HepG2 (cell line): ENCODE measurements at regions not wholly inside any gene's neighbourhood (a gene's known extent, or its start where the extent isn't known, plus 50 kb on each side); places are given as distances from the start of the nearest gene placed in this dataset.

Source experiments
- ATAC-seq: fragments of 200-7000 bp; cut with Tn5 transposase; 3 replicates; pipeline ENCODE4 v1.9.1; 2020; ENCODE audit warnings: mild to moderate bottlenecking, moderate library complexity
- BruUV-seq: library from RNA; stranded (reverse); fragments of 400-500 nt; replicated peaks from 2 replicates; lab custom pipeline; 2021; lab: Mats Ljungman, UMichigan
- CTCF ChIA-PET: fragments of 300-600 bp; formaldehyde crosslinking; extraction: SDS; loops from one replicate; lab custom pipeline; 2021; ENCODE audit warnings: low total read pairs, inconsistent platforms, low intra/inter-chr PET ratio; lab: Yijun Ruan, JAX
- POLR2A ChIA-PET: fragments of 350-600 bp; sonication (Branson Sonifier 250); formaldehyde crosslinking; loops from one replicate; lab custom pipeline; 2020; ENCODE audit warnings: antibody characterized with exemption, inconsistent platforms; lab: Yijun Ruan, JAX
- DNase-seq: peaks from one replicate; pipeline ENCODE4 v3.0.0-alpha.2; 2015; ENCODE audit warnings: low spot score
- FAIRE-seq: peaks from 3 replicates; lab custom pipeline; 2011; peaks lifted over from hg19 to GRCh38; lab: Jason Lieb, UNC
- H2AFZ ChIP-seq: one replicate; pipeline ENCODE4 v1.6.1; 2011; ENCODE audit warnings: low read length, inconsistent platforms
- H3K27ac ChIP-seq: fragments of 300-600 bp; 3 replicates; pipeline ENCODE4 v1.8.0; 2011; ENCODE audit warnings: mixed run types, mild to moderate bottlenecking, mixed read lengths, low read length, inconsistent platforms; ENCODE audit not compliant: insufficient read depth; ENCODE audit errors: extremely low read length
- H3K27me3 ChIP-seq, 2 experiments: fragments of 200-600 bp in 1 of 2; 2 replicates in 1 of 2; 3 replicates in 1 of 2; pipeline versions ENCODE4 v1.6.0 to v1.8.0; 2011; ENCODE audit warnings: low read length in 2 of 2, mild to moderate bottlenecking in 2 of 2, moderate library complexity in 2 of 2, inconsistent platforms in 1 of 2; ENCODE audit not compliant: insufficient read depth in 2 of 2, control insufficient read depth in 1 of 2
- H3K36me3 ChIP-seq, 2 experiments: fragments of 200-600 bp in 1 of 2; replicated peaks in 1 of 2; 2 replicates in 1 of 2; 3 replicates in 1 of 2; pipeline versions ENCODE4 v1.5.1 to v1.8.0; 2011; ENCODE audit warnings: low read length in 2 of 2, inconsistent platforms in 1 of 2; ENCODE audit not compliant: insufficient read depth in 2 of 2, control insufficient read depth in 1 of 2
- H3K4me1 ChIP-seq: 2 replicates; pipeline ENCODE4 v1.5.1; 2012; ENCODE audit warnings: low read length, inconsistent platforms; ENCODE audit not compliant: insufficient read depth
- H3K4me2 ChIP-seq: 2 replicates; pipeline ENCODE4 v1.6.0; 2011; ENCODE audit warnings: low read depth, low read length, inconsistent platforms
- H3K4me3 ChIP-seq, 3 experiments: fragments of 200-600 bp in 1 of 3; sonication (generic), shearing (Covaris generic) in 1 of 3; replicated peaks in 1 of 3; 2 replicates each; pipeline ENCODE4 v1.5.1; 2011 to 2016; ENCODE audit warnings: low read length in 3 of 3, inconsistent platforms in 2 of 3, low read depth in 2 of 3, mild to moderate bottlenecking in 2 of 3, control low read depth in 1 of 3, mixed read lengths in 1 of 3; ENCODE audit not compliant: insufficient read depth in 1 of 3
- H3K79me2 ChIP-seq: one replicate; pipeline ENCODE4 v1.6.1; 2011; ENCODE audit warnings: low read length, inconsistent platforms; ENCODE audit not compliant: insufficient read depth
- H3K9ac ChIP-seq: 2 replicates; pipeline ENCODE4 v1.6.0; 2011; ENCODE audit warnings: mild to moderate bottlenecking, low read depth, low read length, inconsistent platforms; ENCODE audit not compliant: insufficient read depth
- H3K9me3 ChIP-seq: 2 replicates; pipeline ENCODE4 v1.5.1; 2012; ENCODE audit warnings: mild to moderate bottlenecking, low read length
- H4K20me1 ChIP-seq: 2 replicates; pipeline ENCODE4 v1.6.0; 2011; ENCODE audit warnings: inconsistent platforms, mild to moderate bottlenecking, low read length, moderate library complexity; ENCODE audit not compliant: insufficient read depth
- SIX4 ChIP-seq: sonication (generic); formaldehyde crosslinking; IDR thresholded peaks from 2 replicates; pipeline ENCODE4 v1.4.0; 2020; ENCODE audit warnings: missing genetic modification reagents
- TBL1XR1 ChIP-seq: fragments of 150-350 bp; IDR thresholded peaks from 2 replicates; pipeline ENCODE4 v1.6.1; 2014; ENCODE audit warnings: borderline replicate concordance, low read length; ENCODE audit not compliant: partially characterized antibody
- ZBTB42 ChIP-seq: sonication (generic); formaldehyde crosslinking; IDR thresholded peaks from 2 replicates; pipeline ENCODE4 v1.5.0; 2020; ENCODE audit warnings: mild to moderate bottlenecking, missing genetic modification reagents
- ZNF24 ChIP-seq: fragments of 450-650 bp; IDR thresholded peaks from 2 replicates; pipeline ENCODE4 v1.6.1; 2017; ENCODE audit warnings: antibody characterized with exemption, mild to moderate bottlenecking
- ZNF430 ChIP-seq: sonication (generic); formaldehyde crosslinking; IDR thresholded peaks from 2 replicates; pipeline ENCODE4 v1.9.0; 2021; ENCODE audit warnings: mild to moderate bottlenecking, missing genetic modification reagents
- ZNF441 ChIP-seq: sonication (generic); formaldehyde crosslinking; IDR thresholded peaks from 2 replicates; pipeline ENCODE4 v1.7.0; 2021; ENCODE audit warnings: missing genetic modification reagents, borderline replicate concordance
- ZNF703 ChIP-seq: sonication (generic); formaldehyde crosslinking; IDR thresholded peaks from 2 replicates; pipeline ENCODE4 v1.5.1; 2020; ENCODE audit warnings: missing genetic modification reagents, mild to moderate bottlenecking, moderate library complexity, borderline replicate concordance
- ZNF737 ChIP-seq: sonication (generic); formaldehyde crosslinking; IDR thresholded peaks from 2 replicates; pipeline ENCODE4 v1.5.0; 2020; ENCODE audit warnings: missing genetic modification reagents, mild to moderate bottlenecking, borderline replicate concordance
- ZNF768 ChIP-seq: sonication (generic); formaldehyde crosslinking; IDR thresholded peaks from 2 replicates; pipeline ENCODE4 v1.4.0; 2020; ENCODE audit warnings: missing genetic modification reagents
- ZSCAN31 ChIP-seq: sonication (generic); formaldehyde crosslinking; IDR thresholded peaks from 2 replicates; pipeline ENCODE4 v1.5.0; 2020; ENCODE audit warnings: low read depth, mild to moderate bottlenecking, missing genetic modification reagents
- WGBS: methylation state at CpG from one replicate; pipeline ENCODE4 v1.1.6; 2017; ENCODE audit warnings: low lambda C conversion rate; 5-methylcytosine and 5-hydroxymethylcytosine counted together
- in situ Hi-C: cut with HindIII; loops from 2 replicates; pipeline ENCODE4 v1.10.0; 2017; ENCODE audit warnings: low pct_unique_long_range_greater_than_20kb; ENCODE audit not compliant: extremely low pct_ligation_motif_present
- intact Hi-C: fragments of 100-400 bp; cut with micrococcal nuclease; formaldehyde crosslinking; loops from one replicate; pipeline ENCODE4 v1.10.0; 2022; ENCODE audit not compliant: unreplicated experiment
- TF ChIP-seq, protein P1 (sequence below): sonication (generic); formaldehyde crosslinking; IDR thresholded peaks from 2 replicates; pipeline ENCODE4 v1.4.0; 2020; ENCODE audit warnings: missing genetic modification reagents
- TF ChIP-seq, protein P2 (sequence below): sonication (generic); formaldehyde crosslinking; IDR thresholded peaks from 2 replicates; pipeline ENCODE4 v1.4.0; 2020; ENCODE audit warnings: missing genetic modification reagents
- TF ChIP-seq, protein P3 (sequence below): sonication (generic); formaldehyde crosslinking; IDR thresholded peaks from 2 replicates; pipeline ENCODE4 v1.5.1; 2020; ENCODE audit warnings: mild to moderate bottlenecking, missing genetic modification reagents, moderate library complexity

DNA sequence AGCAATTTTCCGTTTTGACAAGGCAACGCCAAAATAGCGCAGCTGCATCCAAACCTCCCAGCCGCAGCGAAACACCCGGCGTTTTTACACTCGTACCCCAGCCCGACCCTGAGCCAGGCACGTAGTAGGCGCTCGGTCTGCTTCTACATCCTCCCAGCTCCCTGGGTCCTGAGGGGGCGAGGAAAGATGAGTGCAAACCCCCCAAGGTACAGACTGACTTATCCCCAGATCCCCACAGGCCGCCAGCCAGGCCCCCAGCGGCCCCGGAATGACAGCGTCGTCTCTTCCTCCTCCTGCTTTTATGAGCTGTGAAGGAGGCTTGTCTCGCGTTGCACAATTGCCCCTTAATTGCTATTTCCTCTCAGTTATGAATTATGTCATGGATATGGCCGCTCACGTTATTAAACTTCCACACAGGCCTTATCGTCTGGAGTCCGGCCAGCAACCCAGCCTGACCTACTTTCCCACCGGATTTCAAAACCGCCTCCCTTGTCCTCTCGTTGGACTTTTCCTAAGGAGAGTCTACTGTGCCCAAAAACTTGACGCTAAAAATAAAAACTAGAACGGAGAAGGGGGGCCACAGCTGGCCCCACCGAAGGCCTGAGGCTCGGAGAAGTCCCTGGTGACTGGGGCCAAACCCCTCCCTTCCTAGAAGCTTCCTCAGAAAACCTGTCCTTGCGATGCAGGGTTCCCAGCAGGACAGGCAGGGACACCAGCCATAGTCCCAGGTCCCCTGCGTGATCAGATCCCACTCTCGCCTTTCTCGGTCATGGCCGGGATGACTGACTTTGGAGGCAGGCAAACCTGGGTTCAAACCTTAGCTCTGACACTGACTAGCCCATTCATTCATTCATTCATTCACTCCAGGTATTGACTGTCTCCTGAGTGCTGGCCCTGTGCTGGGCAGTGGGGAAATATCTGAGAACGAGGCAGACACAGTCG, 130.9 kb upstream of the PTPN1 start:
- ATAC-seq (no peak), FAIRE-seq (no peak), DNase-seq (no peak)
- intact Hi-C loops, result loop anchor here (1.0 kb wide), 1 partner anchor 10 kb away; no protein-coding TSS in a partner anchor
- H3K79me2 ChIP-seq, result no peaks in the 10 kb centered on the region
- H3K9me3 ChIP-seq, result no peaks in the 10 kb centered on the region
- H3K4me2 ChIP-seq, result peak overlapping the region; percentile 36
- WGBS, result 59% methylated on average over 38 of the region's 38 CpGs
- no peaks in the 10 kb centered on the region for H4K20me1 ChIP-seq
- peak overlapping the region in 1 of 3 experiments; percentile 12; a peak in 1 of 6 replicates for H3K4me3 ChIP-seq
- peak overlapping the region; percentile 24; the same call in 1 of the 2 replicates for H3K9ac ChIP-seq
- peaks cover 86% of the 10 kb centered on the region for H3K4me1 ChIP-seq
- peak overlapping the region; percentile 4 for H3K27ac ChIP-seq
- H2AFZ ChIP-seq, result no peak overlapping the region
- POLR2A ChIA-PET, result interaction anchor here (0.6 to 3.3 kb wide), 6 partner anchors 10 to 44 kb away, joined by 3 to 14 read pairs (median 4); no protein-coding TSS in a partner anchor
- CTCF ChIA-PET, result interaction anchor here (3.3 kb wide), 1 partner anchor 193 kb away, joined by 13 read pairs; no protein-coding TSS in a partner anchor
- in situ Hi-C loops, result no loop called here
- H3K27me3 ChIP-seq, result no peaks in the 10 kb centered on the region
- no TSS peak for BruUV-seq
- H3K36me3 ChIP-seq, result no peaks in the 10 kb centered on the region
- 0 out of 2 replicates have a peak, but pooled peaks have one; percentile 37 for TF ChIP-seq ZSCAN31 (CRISPR knock-in tag)
- TF ChIP-seq, protein P1, sequence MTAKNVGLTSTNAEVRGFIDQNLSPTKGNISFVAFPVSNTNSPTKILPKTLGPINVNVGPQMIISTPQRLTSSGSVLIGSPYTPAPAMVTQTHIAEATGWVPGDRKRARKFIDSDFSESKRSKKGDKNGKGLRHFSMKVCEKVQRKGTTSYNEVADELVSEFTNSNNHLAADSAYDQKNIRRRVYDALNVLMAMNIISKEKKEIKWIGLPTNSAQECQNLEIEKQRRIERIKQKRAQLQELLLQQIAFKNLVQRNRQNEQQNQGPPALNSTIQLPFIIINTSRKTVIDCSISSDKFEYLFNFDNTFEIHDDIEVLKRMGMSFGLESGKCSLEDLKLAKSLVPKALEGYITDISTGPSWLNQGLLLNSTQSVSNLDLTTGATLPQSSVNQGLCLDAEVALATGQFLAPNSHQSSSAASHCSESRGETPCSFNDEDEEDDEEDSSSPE (CRISPR knock-in tag), result no peak
- TF ChIP-seq ZNF737 (CRISPR knock-in tag), result peak; percentile 31; the same call in 1 of the 2 replicates
- TF ChIP-seq ZNF703, result no peak
- TF ChIP-seq SIX4 (CRISPR knock-in tag), result 0 out of 2 replicates have a peak, but pooled peaks have one; percentile 42
- TF ChIP-seq ZBTB42 (CRISPR knock-in tag), result 0 out of 2 replicates have a peak, but pooled peaks have one; percentile 61
- 0 out of 2 replicates have a peak, but pooled peaks have one; percentile 56 for TF ChIP-seq ZNF430 (CRISPR knock-in tag)
- TF ChIP-seq, protein P2, sequence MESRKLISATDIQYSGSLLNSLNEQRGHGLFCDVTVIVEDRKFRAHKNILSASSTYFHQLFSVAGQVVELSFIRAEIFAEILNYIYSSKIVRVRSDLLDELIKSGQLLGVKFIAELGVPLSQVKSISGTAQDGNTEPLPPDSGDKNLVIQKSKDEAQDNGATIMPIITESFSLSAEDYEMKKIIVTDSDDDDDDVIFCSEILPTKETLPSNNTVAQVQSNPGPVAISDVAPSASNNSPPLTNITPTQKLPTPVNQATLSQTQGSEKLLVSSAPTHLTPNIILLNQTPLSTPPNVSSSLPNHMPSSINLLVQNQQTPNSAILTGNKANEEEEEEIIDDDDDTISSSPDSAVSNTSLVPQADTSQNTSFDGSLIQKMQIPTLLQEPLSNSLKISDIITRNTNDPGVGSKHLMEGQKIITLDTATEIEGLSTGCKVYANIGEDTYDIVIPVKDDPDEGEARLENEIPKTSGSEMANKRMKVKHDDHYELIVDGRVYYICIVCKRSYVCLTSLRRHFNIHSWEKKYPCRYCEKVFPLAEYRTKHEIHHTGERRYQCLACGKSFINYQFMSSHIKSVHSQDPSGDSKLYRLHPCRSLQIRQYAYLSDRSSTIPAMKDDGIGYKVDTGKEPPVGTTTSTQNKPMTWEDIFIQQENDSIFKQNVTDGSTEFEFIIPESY (CRISPR knock-in tag), result peak; percentile 76
- peak; percentile 68; the same call in 1 of the 2 replicates for TF ChIP-seq ZNF24
- TF ChIP-seq, protein P3, sequence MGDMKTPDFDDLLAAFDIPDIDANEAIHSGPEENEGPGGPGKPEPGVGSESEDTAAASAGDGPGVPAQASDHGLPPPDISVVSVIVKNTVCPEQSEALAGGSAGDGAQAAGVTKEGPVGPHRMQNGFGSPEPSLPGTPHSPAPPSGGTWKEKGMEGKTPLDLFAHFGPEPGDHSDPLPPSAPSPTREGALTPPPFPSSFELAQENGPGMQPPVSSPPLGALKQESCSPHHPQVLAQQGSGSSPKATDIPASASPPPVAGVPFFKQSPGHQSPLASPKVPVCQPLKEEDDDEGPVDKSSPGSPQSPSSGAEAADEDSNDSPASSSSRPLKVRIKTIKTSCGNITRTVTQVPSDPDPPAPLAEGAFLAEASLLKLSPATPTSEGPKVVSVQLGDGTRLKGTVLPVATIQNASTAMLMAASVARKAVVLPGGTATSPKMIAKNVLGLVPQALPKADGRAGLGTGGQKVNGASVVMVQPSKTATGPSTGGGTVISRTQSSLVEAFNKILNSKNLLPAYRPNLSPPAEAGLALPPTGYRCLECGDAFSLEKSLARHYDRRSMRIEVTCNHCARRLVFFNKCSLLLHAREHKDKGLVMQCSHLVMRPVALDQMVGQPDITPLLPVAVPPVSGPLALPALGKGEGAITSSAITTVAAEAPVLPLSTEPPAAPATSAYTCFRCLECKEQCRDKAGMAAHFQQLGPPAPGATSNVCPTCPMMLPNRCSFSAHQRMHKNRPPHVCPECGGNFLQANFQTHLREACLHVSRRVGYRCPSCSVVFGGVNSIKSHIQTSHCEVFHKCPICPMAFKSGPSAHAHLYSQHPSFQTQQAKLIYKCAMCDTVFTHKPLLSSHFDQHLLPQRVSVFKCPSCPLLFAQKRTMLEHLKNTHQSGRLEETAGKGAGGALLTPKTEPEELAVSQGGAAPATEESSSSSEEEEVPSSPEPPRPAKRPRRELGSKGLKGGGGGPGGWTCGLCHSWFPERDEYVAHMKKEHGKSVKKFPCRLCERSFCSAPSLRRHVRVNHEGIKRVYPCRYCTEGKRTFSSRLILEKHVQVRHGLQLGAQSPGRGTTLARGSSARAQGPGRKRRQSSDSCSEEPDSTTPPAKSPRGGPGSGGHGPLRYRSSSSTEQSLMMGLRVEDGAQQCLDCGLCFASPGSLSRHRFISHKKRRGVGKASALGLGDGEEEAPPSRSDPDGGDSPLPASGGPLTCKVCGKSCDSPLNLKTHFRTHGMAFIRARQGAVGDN (CRISPR knock-in tag), result peak; percentile 49
- TF ChIP-seq ZNF768 (CRISPR knock-in tag), result peak; percentile 29; the same call in 1 of the 2 replicates
- TF ChIP-seq ZNF441 (CRISPR knock-in tag), result 0 out of 2 replicates have a peak, but pooled peaks have one; percentile 33
- no peak for TF ChIP-seq TBL1XR1
